ENCODE measurements at regions not wholly inside any gene's neighbourhood (a gene's known extent, or its start where the extent isn't known, plus 50 kb on each side); places are given as distances from the start of the nearest gene placed in this dataset.

DNA sequence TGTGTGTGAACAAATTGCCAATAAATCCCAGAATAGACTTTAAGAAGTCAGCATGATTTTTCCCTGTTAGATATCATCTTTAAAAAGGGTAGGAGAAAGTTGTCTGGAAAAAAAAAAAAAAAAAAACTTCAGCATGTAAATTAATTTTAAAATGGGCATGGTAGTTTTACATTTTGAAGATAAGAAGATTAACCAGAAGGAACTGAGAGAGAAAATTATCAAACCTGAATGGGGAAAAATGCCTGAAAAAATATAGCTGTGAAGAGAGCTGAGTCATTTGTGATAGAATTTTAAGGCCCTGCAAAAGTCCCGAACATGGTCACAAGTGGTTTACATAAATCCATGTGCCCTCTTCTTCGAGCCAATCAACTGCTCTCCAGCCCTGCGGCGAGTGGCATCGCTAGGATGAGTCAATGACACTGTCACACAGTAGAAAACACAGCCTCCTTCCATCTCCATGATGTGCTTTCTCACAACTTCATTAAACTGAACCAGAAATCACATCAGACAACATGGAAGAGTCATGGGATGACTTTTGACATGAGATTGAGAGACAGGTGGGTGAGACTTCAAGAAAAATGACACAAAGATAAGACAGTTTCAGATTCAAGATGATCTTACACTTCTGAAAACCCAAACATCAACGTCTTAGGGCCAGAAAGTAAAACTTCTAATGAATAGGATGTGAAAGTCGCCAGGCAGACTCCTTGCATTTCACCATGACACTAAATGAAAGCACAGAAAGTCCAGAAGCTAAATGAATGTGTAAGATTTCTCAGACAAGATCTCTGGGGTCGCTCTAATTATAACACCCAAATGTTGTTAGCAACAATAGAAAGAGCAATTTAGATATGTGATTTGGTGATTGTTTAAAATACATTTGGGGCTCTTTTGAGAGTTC, 273.0 kb upstream of the ID2 start:
- TF ChIP-seq JUND (IDR thresholded peaks at IDR 0.05) (no peak), TCF7L2 (IDR thresholded peaks at IDR 0.05; ENCODE audit: borderline replicate concordance, extremely low read depth, insufficient read depth, insufficient read length) (no peak), CBX3 (IDR thresholded peaks at IDR 0.05; ENCODE audit: low read depth) (no peak), YY1 (IDR thresholded peaks at IDR 0.05; ENCODE audit: extremely low read depth, insufficient replicate concordance, low read depth, low read length) (no peak), EZH2 (IDR thresholded peaks at IDR 0.05) (no peak), EGR1 (IDR thresholded peaks at IDR 0.05; ENCODE audit: low read depth) (no peak), ELF1 (IDR thresholded peaks at IDR 0.05; ENCODE audit: borderline replicate concordance, low read depth) (no peak)
- TF ChIP-seq, protein P1, sequence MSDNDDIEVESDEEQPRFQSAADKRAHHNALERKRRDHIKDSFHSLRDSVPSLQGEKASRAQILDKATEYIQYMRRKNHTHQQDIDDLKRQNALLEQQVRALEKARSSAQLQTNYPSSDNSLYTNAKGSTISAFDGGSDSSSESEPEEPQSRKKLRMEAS (IDR thresholded peaks at IDR 0.05), result no peak
- TF ChIP-seq, protein P2, sequence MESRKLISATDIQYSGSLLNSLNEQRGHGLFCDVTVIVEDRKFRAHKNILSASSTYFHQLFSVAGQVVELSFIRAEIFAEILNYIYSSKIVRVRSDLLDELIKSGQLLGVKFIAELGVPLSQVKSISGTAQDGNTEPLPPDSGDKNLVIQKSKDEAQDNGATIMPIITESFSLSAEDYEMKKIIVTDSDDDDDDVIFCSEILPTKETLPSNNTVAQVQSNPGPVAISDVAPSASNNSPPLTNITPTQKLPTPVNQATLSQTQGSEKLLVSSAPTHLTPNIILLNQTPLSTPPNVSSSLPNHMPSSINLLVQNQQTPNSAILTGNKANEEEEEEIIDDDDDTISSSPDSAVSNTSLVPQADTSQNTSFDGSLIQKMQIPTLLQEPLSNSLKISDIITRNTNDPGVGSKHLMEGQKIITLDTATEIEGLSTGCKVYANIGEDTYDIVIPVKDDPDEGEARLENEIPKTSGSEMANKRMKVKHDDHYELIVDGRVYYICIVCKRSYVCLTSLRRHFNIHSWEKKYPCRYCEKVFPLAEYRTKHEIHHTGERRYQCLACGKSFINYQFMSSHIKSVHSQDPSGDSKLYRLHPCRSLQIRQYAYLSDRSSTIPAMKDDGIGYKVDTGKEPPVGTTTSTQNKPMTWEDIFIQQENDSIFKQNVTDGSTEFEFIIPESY (IDR thresholded peaks at IDR 0.05; ENCODE audit: extremely low read depth, insufficient replicate concordance, low read length), result no peak
- TF ChIP-seq, protein P3, sequence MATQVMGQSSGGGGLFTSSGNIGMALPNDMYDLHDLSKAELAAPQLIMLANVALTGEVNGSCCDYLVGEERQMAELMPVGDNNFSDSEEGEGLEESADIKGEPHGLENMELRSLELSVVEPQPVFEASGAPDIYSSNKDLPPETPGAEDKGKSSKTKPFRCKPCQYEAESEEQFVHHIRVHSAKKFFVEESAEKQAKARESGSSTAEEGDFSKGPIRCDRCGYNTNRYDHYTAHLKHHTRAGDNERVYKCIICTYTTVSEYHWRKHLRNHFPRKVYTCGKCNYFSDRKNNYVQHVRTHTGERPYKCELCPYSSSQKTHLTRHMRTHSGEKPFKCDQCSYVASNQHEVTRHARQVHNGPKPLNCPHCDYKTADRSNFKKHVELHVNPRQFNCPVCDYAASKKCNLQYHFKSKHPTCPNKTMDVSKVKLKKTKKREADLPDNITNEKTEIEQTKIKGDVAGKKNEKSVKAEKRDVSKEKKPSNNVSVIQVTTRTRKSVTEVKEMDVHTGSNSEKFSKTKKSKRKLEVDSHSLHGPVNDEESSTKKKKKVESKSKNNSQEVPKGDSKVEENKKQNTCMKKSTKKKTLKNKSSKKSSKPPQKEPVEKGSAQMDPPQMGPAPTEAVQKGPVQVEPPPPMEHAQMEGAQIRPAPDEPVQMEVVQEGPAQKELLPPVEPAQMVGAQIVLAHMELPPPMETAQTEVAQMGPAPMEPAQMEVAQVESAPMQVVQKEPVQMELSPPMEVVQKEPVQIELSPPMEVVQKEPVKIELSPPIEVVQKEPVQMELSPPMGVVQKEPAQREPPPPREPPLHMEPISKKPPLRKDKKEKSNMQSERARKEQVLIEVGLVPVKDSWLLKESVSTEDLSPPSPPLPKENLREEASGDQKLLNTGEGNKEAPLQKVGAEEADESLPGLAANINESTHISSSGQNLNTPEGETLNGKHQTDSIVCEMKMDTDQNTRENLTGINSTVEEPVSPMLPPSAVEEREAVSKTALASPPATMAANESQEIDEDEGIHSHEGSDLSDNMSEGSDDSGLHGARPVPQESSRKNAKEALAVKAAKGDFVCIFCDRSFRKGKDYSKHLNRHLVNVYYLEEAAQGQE (IDR thresholded peaks at IDR 0.05; ENCODE audit: low read depth), result no peak
- TF ChIP-seq, protein P4, sequence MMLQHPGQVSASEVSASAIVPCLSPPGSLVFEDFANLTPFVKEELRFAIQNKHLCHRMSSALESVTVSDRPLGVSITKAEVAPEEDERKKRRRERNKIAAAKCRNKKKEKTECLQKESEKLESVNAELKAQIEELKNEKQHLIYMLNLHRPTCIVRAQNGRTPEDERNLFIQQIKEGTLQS (IDR thresholded peaks at IDR 0.05), result no peak
- BruUV-seq (replicated peaks), result no TSS peak
- H3K36me3 ChIP-seq (ENCODE audit: control insufficient read depth in 1 of 2, insufficient read depth in 2 of 2, low read length in 2 of 2), result no peaks in the 10 kb centered on the region
- RAD21 ChIA-PET (ENCODE audit: low non-redundant PET in 1 of 2, low total read pairs in 2 of 2, uncharacterized antibody in 2 of 2, unreplicated experiment in 2 of 2), result no interaction called here
- peaks cover 0 to 7% of the 10 kb centered on the region in 2 experiments; a peak in 1 of 4 replicates for H3K4me1 ChIP-seq (ENCODE audit: control insufficient read depth in 1 of 2, insufficient read depth in 2 of 2, low read length in 2 of 2)
- POLR2A ChIA-PET, result no interaction called here
- no peaks in the 10 kb centered on the region for H3K9me3 ChIP-seq (ENCODE audit: control insufficient read depth in 1 of 2, insufficient read depth in 1 of 2, low read depth in 1 of 2, low read length in 2 of 2)
- H3K27ac ChIP-seq (ENCODE audit: low read depth, low read length), result no peak overlapping the region
- no peak overlapping the region for H3K4me3 ChIP-seq (replicated peaks in 1 of 2; ENCODE audit: low read depth in 1 of 2, low read length in 2 of 2)
- DNase-seq (ENCODE audit: low read depth, low spot score), result no peak
- no peaks in the 10 kb centered on the region for H3K27me3 ChIP-seq (ENCODE audit: insufficient read depth, low read length)
- no peaks in the 10 kb centered on the region for H4K20me1 ChIP-seq (ENCODE audit: insufficient read depth)
- H3K4me2 ChIP-seq (ENCODE audit: low read length), result no peak overlapping the region
- no peak overlapping the region for H2AFZ ChIP-seq (ENCODE audit: low read depth, low read length, poor library complexity, severe bottlenecking)
- no peak for ATAC-seq
- H3K79me2 ChIP-seq (ENCODE audit: insufficient read depth, low read length), result no peaks in the 10 kb centered on the region
- CTCF ChIA-PET, result no interaction called here
- intact Hi-C loops (cut with micrococcal nuclease), result no loop called here
- no peaks in the 10 kb centered on the region for H3K9me2 ChIP-seq (ENCODE audit: insufficient read depth)
- H3K9ac ChIP-seq (ENCODE audit: low read length), result no peak overlapping the region
